K562 (cell line): ENCODE measurements at regions not wholly inside any gene's neighbourhood (a gene's known extent, or its start where the extent isn't known, plus 50 kb on each side); places are given as distances from the start of the nearest gene placed in this dataset.

ENCODE experiments used
- ATAC-seq: fragments of 200-7000 bp; cut with Tn5 transposase; 3 replicates; pipeline ENCODE4 v1.9.1; 2020; ENCODE audit warnings: moderate library complexity
- BruUV-seq: library from RNA; stranded (reverse); fragments of 400-500 nt; replicated peaks from 2 replicates; lab custom pipeline; 2021; lab: Mats Ljungman, UMichigan
- CTCF ChIA-PET: fragments of 300-600 bp; formaldehyde crosslinking; extraction: SDS; loops from one replicate; lab custom pipeline; 2021; ENCODE audit warnings: low intra/inter-chr PET ratio; lab: Yijun Ruan, JAX
- POLR2A ChIA-PET: fragments of 300-600, 350-650 bp; sonication (Branson Sonifier 250); formaldehyde crosslinking; extraction: SDS; loops from one replicate; lab custom pipeline; 2021; ENCODE audit warnings: antibody characterized with exemption, inconsistent platforms; lab: Yijun Ruan, JAX
- DNase-seq, 4 experiments: peaks; one replicate each; pipeline versions ENCODE4 v3.0.0 to v3.0.0-alpha.2; 2011 to 2018; ENCODE audit warnings: low spot score in 3 of 4, mixed read lengths in 3 of 4; ENCODE audit errors: extremely low read depth in 1 of 4
- FAIRE-seq: peaks from 2 replicates; lab custom pipeline; 2011; peaks lifted over from hg19 to GRCh38; lab: Jason Lieb, UNC
- H2AFZ ChIP-seq: 2 replicates; pipeline ENCODE4 v1.6.0; 2011; ENCODE audit warnings: low read depth, low read length, control low read depth, inconsistent platforms
- H3K27ac ChIP-seq: fragments of 200-600 bp; 3 replicates; pipeline ENCODE4 v1.8.0; 2011; ENCODE audit warnings: low read depth, mild to moderate bottlenecking, control low read depth, inconsistent platforms, low read length, moderate library complexity, mixed read lengths; ENCODE audit errors: extremely low read depth
- H3K27me3 ChIP-seq, 2 experiments: fragments of 300-600 bp in 1 of 2; 2 replicates in 1 of 2; 3 replicates in 1 of 2; pipeline versions ENCODE4 v1.6.0 to v1.8.0; 2011; ENCODE audit warnings: inconsistent platforms in 2 of 2, low read length in 2 of 2, mild to moderate bottlenecking in 1 of 2, mixed read lengths in 1 of 2, moderate library complexity in 1 of 2; ENCODE audit not compliant: control insufficient read depth in 2 of 2, insufficient read depth in 2 of 2
- H3K36me3 ChIP-seq: fragments of 300-600 bp; 3 replicates; pipeline ENCODE4 v1.8.0; 2011; ENCODE audit warnings: mild to moderate bottlenecking, low read length, inconsistent platforms; ENCODE audit not compliant: control insufficient read depth, insufficient read depth
- H3K4me1 ChIP-seq, 2 experiments: fragments of 200-600 bp in 1 of 2; replicated peaks in 1 of 2; 2 replicates in 1 of 2; 3 replicates in 1 of 2; pipeline versions ENCODE4 v1.5.1 to v1.8.0; 2011; ENCODE audit warnings: inconsistent platforms in 2 of 2, low read length in 2 of 2, mild to moderate bottlenecking in 1 of 2, mixed read lengths in 1 of 2, moderate library complexity in 1 of 2; ENCODE audit not compliant: control insufficient read depth in 2 of 2, insufficient read depth in 2 of 2
- H3K4me2 ChIP-seq: 2 replicates; pipeline ENCODE4 v1.6.1; 2011; ENCODE audit warnings: low read length, control low read depth, inconsistent platforms, mixed read lengths; ENCODE audit not compliant: insufficient read depth
- H3K4me3 ChIP-seq: fragments of 200-600 bp; sonication (generic), shearing (Covaris generic); 2 replicates; pipeline ENCODE4 v1.5.1; 2016; ENCODE audit warnings: control low read depth, inconsistent platforms
- H3K79me2 ChIP-seq: fragments of 200-600 bp; 3 replicates; pipeline ENCODE4 v1.8.0; 2011; ENCODE audit warnings: low read length, inconsistent platforms; ENCODE audit not compliant: control insufficient read depth, insufficient read depth
- H3K9ac ChIP-seq, 2 experiments: 2 replicates each; pipeline versions ENCODE4 v1.6.0 to v1.6.1; 2011; ENCODE audit warnings: low read depth in 2 of 2, low read length in 2 of 2, control low read depth in 1 of 2, inconsistent platforms in 1 of 2, mild to moderate bottlenecking in 1 of 2, mixed read lengths in 1 of 2; ENCODE audit not compliant: insufficient read depth in 1 of 2
- H3K9me1 ChIP-seq: one replicate; pipeline ENCODE4 v1.6.0; 2011; ENCODE audit warnings: inconsistent platforms, mild to moderate bottlenecking, low read length, moderate library complexity; ENCODE audit not compliant: control insufficient read depth, insufficient read depth
- H3K9me3 ChIP-seq: replicated peaks from 2 replicates; pipeline ENCODE4 v1.5.1; 2011; ENCODE audit warnings: low read depth, low read length, inconsistent platforms; ENCODE audit not compliant: control insufficient read depth, insufficient read depth
- H4K20me1 ChIP-seq: replicated peaks from 2 replicates; pipeline ENCODE4 v1.6.1; 2011; ENCODE audit warnings: low read length, inconsistent platforms, mixed read lengths; ENCODE audit not compliant: control insufficient read depth, insufficient read depth
- EHMT2 ChIP-seq: fragments of 450-650 bp; IDR thresholded peaks from 2 replicates; pipeline ENCODE4 v1.6.1; 2018; ENCODE audit warnings: antibody characterized with exemption
- HEY1 ChIP-seq: fragments of 250-450 bp; sonication (Bioruptor Pico); IDR thresholded peaks from 2 replicates; pipeline ENCODE4 v1.5.0; 2020; ENCODE audit warnings: mild to moderate bottlenecking, moderate library complexity, borderline replicate concordance
- NCOA4 ChIP-seq: fragments of 450-650 bp; IDR thresholded peaks from 2 replicates; pipeline ENCODE4 v1.6.1; 2018; ENCODE audit warnings: mild to moderate bottlenecking; ENCODE audit not compliant: partially characterized antibody
- NFATC3 ChIP-seq: fragments of 450-650 bp; IDR thresholded peaks from 2 replicates; pipeline ENCODE4 v1.6.1; 2017; ENCODE audit warnings: mild to moderate bottlenecking
- SMAD2 ChIP-seq: fragments of 150-350 bp; IDR thresholded peaks from 2 replicates; pipeline ENCODE4 v1.6.1; 2014; ENCODE audit warnings: low read depth, mild to moderate bottlenecking, low read length
- SPI1 ChIP-seq: IDR thresholded peaks from 2 replicates; pipeline ENCODE4 v1.6.1; 2011; ENCODE audit warnings: low read depth, low read length, control low read depth, borderline replicate concordance
- SREBF1 ChIP-seq: fragments of 150-350 bp; IDR thresholded peaks from 2 replicates; pipeline ENCODE4 v1.6.1; 2014; ENCODE audit warnings: antibody characterized with exemption, low read depth, low read length, borderline replicate concordance
- WGBS: fragments of 100-300 bp; shearing (Covaris generic); methylation state at CpG from one replicate; pipeline ENCODE4 v1.1.6; 2016; ENCODE audit warnings: low coverage, mixed read lengths; ENCODE audit not compliant: insufficient coverage; ENCODE audit errors: missing lambda C conversion rate; 5-methylcytosine and 5-hydroxymethylcytosine counted together
- in situ Hi-C: fragments of 300-500 bp; cut with MboI; formaldehyde crosslinking; loops from 4 replicates; pipeline ENCODE4 v1.15.0; 2018; ENCODE audit warnings: inconsistent platforms, mixed read lengths
- intact Hi-C: fragments of 100-400 bp; cut with micrococcal nuclease; formaldehyde crosslinking; loops from 2 replicates; pipeline ENCODE4 v1.14.2; 2022
- TF ChIP-seq, protein P1 (sequence below): fragments of 250-450 bp; sonication (Bioruptor Pico); IDR thresholded peaks from 2 replicates; pipeline ENCODE4 v1.9.0; 2021; ENCODE audit warnings: mild to moderate bottlenecking, inconsistent platforms
- TF ChIP-seq, protein P2 (sequence below): sonication (generic); formaldehyde crosslinking; IDR thresholded peaks from 2 replicates; pipeline ENCODE4 v1.8.0; 2022; ENCODE audit warnings: mild to moderate bottlenecking, missing genetic modification reagents
- TF ChIP-seq, protein P3 (sequence below): fragments of 250-450 bp; sonication (Bioruptor Pico); IDR thresholded peaks from 2 replicates; pipeline ENCODE4 v1.9.0; 2021; ENCODE audit warnings: mild to moderate bottlenecking
- TF ChIP-seq, protein P4 (sequence below): fragments of 450-650 bp; formaldehyde crosslinking; IDR thresholded peaks from 2 replicates; pipeline ENCODE4 v1.4.0; 2020; ENCODE audit warnings: mild to moderate bottlenecking, mixed read lengths

DNA sequence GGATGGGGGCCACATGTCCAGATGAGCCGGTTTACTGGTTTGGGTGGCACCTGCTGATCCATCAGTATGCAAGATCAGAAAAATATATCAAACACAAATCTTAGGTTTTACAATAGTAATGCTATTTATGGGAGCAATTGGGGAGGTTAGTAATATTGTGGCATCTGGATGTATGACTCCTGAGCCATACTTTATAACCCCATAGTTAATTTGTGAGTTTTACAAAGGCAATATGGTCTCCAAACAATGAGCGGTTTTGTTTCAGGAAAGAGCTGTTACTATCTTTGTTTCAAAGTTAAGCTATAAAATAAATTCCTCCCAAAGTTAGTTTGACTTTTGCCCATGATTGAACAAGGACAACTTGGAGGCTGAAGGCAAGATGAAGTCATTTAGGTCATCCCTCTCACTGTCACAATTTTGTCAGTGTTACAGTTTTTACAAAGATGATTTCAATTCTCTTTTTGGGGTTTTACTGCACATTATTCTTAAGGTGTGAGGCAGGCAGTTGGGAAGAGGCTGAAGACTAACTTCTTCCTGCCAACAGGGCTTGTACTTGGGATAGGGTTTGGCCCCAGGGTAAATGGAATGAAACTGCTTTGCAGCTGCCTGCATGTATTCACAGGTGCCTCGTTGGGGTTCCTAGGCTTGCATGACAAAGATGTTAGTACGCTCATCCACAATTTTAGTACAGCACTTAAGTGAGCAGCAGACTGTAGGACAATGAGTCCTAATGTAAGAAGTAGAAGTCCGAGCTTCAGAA is 296.6 kb upstream of the NDN start:
- DNase-seq: no peak
- Histone ChIP-seq H3K9ac (no peak overlapping the region), H3K4me2 (no peak overlapping the region), H3K36me3 (no peaks in the 10 kb centered on the region), H4K20me1 (no peaks in the 10 kb centered on the region), H2AFZ (no peak overlapping the region), H3K4me1 (no peaks in the 10 kb centered on the region), H3K9me1 (no peaks in the 10 kb centered on the region), H3K79me2 (no peaks in the 10 kb centered on the region), H3K9me3 (no peaks in the 10 kb centered on the region), H3K27me3 (no peaks in the 10 kb centered on the region), H3K27ac (no peak overlapping the region), H3K4me3 (no peak overlapping the region)
- 0% methylated on average over 5 of the region's 5 CpGs for WGBS
- ChIA-PET POLR2A (no interaction called here), CTCF (no interaction called here)
- FAIRE-seq: no peak
- no TSS peak for BruUV-seq
- intact Hi-C loops: no loop called here
- ATAC-seq: no peak
- in situ Hi-C loops: no loop called here
- TF ChIP-seq HEY1: no peak
- TF ChIP-seq NCOA4: no peak
- no peak for TF ChIP-seq SPI1
- TF ChIP-seq, protein P1, sequence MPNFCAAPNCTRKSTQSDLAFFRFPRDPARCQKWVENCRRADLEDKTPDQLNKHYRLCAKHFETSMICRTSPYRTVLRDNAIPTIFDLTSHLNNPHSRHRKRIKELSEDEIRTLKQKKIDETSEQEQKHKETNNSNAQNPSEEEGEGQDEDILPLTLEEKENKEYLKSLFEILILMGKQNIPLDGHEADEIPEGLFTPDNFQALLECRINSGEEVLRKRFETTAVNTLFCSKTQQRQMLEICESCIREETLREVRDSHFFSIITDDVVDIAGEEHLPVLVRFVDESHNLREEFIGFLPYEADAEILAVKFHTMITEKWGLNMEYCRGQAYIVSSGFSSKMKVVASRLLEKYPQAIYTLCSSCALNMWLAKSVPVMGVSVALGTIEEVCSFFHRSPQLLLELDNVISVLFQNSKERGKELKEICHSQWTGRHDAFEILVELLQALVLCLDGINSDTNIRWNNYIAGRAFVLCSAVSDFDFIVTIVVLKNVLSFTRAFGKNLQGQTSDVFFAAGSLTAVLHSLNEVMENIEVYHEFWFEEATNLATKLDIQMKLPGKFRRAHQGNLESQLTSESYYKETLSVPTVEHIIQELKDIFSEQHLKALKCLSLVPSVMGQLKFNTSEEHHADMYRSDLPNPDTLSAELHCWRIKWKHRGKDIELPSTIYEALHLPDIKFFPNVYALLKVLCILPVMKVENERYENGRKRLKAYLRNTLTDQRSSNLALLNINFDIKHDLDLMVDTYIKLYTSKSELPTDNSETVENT (CRISPR knock-in tag): no peak
- TF ChIP-seq, protein P2, sequence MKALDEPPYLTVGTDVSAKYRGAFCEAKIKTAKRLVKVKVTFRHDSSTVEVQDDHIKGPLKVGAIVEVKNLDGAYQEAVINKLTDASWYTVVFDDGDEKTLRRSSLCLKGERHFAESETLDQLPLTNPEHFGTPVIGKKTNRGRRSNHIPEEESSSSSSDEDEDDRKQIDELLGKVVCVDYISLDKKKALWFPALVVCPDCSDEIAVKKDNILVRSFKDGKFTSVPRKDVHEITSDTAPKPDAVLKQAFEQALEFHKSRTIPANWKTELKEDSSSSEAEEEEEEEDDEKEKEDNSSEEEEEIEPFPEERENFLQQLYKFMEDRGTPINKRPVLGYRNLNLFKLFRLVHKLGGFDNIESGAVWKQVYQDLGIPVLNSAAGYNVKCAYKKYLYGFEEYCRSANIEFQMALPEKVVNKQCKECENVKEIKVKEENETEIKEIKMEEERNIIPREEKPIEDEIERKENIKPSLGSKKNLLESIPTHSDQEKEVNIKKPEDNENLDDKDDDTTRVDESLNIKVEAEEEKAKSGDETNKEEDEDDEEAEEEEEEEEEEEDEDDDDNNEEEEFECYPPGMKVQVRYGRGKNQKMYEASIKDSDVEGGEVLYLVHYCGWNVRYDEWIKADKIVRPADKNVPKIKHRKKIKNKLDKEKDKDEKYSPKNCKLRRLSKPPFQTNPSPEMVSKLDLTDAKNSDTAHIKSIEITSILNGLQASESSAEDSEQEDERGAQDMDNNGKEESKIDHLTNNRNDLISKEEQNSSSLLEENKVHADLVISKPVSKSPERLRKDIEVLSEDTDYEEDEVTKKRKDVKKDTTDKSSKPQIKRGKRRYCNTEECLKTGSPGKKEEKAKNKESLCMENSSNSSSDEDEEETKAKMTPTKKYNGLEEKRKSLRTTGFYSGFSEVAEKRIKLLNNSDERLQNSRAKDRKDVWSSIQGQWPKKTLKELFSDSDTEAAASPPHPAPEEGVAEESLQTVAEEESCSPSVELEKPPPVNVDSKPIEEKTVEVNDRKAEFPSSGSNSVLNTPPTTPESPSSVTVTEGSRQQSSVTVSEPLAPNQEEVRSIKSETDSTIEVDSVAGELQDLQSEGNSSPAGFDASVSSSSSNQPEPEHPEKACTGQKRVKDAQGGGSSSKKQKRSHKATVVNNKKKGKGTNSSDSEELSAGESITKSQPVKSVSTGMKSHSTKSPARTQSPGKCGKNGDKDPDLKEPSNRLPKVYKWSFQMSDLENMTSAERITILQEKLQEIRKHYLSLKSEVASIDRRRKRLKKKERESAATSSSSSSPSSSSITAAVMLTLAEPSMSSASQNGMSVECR (CRISPR knock-in tag): no peak
- no peak for TF ChIP-seq SREBF1
- TF ChIP-seq, protein P3, sequence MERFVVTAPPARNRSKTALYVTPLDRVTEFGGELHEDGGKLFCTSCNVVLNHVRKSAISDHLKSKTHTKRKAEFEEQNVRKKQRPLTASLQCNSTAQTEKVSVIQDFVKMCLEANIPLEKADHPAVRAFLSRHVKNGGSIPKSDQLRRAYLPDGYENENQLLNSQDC (CRISPR knock-in tag): no peak
- TF ChIP-seq EHMT2: no peak
- TF ChIP-seq, protein P4, sequence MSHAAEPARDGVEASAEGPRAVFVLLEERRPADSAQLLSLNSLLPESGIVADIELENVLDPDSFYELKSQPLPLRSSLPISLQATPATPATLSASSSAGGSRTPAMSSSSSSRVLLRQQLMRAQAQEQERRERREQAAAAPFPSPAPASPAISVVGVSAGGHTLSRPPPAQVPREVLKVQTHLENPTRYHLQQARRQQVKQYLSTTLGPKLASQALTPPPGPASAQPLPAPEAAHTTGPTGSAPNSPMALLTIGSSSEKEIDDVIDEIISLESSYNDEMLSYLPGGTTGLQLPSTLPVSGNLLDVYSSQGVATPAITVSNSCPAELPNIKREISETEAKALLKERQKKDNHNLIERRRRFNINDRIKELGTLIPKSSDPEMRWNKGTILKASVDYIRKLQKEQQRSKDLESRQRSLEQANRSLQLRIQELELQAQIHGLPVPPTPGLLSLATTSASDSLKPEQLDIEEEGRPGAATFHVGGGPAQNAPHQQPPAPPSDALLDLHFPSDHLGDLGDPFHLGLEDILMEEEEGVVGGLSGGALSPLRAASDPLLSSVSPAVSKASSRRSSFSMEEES (CRISPR knock-in tag): no peak
- TF ChIP-seq NFATC3: no peak
- no peak for TF ChIP-seq SMAD2
